ENCODE measurements at regions not wholly inside any gene's neighbourhood (a gene's known extent, or its start where the extent isn't known, plus 50 kb on each side); places are given as distances from the start of the nearest gene placed in this dataset.

- H4K20me1 ChIP-seq (ENCODE audit: control insufficient read depth, insufficient read depth): no peaks in the 10 kb centered on the region
- in situ Hi-C loops (cut with MboI): no loop called here
- no peaks in the 10 kb centered on the region for H3K36me3 ChIP-seq (ENCODE audit: control insufficient read depth in 2 of 2, insufficient read depth in 2 of 2, low read length in 1 of 2)
- H3K27me3 ChIP-seq (replicated peaks in 1 of 2; ENCODE audit: control insufficient read depth in 2 of 2, insufficient read depth in 2 of 2, low read length in 1 of 2): no peaks in the 10 kb centered on the region
- ChIA-PET RAD21 (ENCODE audit: unreplicated experiment) (interaction anchor here (0.7 to 2.3 kb wide), 14 partner anchors 11 to 172 kb away, joined by 3 to 10 read pairs (median 4); partner anchors contain the start of gene DLG1), SMC1A (ENCODE audit: uncharacterized antibody, unreplicated experiment) (interaction anchor here (0.6 to 2.5 kb wide), 16 partner anchors 22 to 172 kb away, joined by 3 to 14 read pairs (median 4); no protein-coding TSS in a partner anchor), POLR2A (interaction anchor here (0.6 to 1.8 kb wide), 7 partner anchors 8 to 138 kb away, joined by 3 to 11 read pairs (median 4); no protein-coding TSS in a partner anchor), CTCF (interaction anchor here (0.6 to 3.3 kb wide), 7 partner anchors 25 to 417 kb away, joined by 3 to 16 read pairs (median 3); no protein-coding TSS in a partner anchor)
- H3K79me2 ChIP-seq (ENCODE audit: control insufficient read depth, insufficient read depth, low read length): no peaks in the 10 kb centered on the region
- peak overlapping the region; percentile 68 for H2AFZ ChIP-seq (ENCODE audit: control insufficient read depth, low read depth, low read length)
- DNase-seq (ENCODE audit: low read depth, low spot score) (peak; percentile 96), ATAC-seq (peak; percentile 94), FAIRE-seq (peak; percentile 94)
- peak overlapping the region; percentile 73 for H3K9ac ChIP-seq (ENCODE audit: control insufficient read depth, insufficient read depth, low read length)
- intact Hi-C loops (cut with micrococcal nuclease; ENCODE audit: unreplicated experiment): loop anchor here (1.0 to 10.0 kb wide), 6 partner anchors 60 to 140 kb away; partner anchors contain the start of gene DLG1
- peaks cover 30% of the 10 kb centered on the region for H3K4me1 ChIP-seq (ENCODE audit: control insufficient read depth, insufficient read depth, low read length)
- no peaks in the 10 kb centered on the region; the same call in 2 of the 3 replicates for H3K9me3 ChIP-seq (replicated peaks; ENCODE audit: control insufficient read depth, insufficient read depth, low read length)
- H3K4me2 ChIP-seq (ENCODE audit: control insufficient read depth, insufficient read depth): peak overlapping the region; percentile 85
- TSS peak; percentile 98 for BruUV-seq (replicated peaks)
- peak overlapping the region; percentile 89 for H3K27ac ChIP-seq (ENCODE audit: control insufficient read depth, insufficient read depth)
- H3K4me3 ChIP-seq: peak overlapping the region; percentile 44; the same call in 1 of the 2 replicates
- 8% methylated on average over 25 of the region's 25 CpGs for WGBS (ENCODE audit: insufficient coverage, insufficient replicate concordance, low lambda C conversion rate, missing lambda C conversion rate)
- TF ChIP-seq HDAC2 (IDR thresholded peaks at IDR 0.05) (no peak), SMARCA5 (IDR thresholded peaks at IDR 0.05) (peak; percentile 68), E2F8 (IDR thresholded peaks at IDR 0.05; ENCODE audit: low read depth, partially characterized antibody) (no peak), CHD4 (IDR thresholded peaks at IDR 0.05) (no peak), KLF5 (IDR thresholded peaks at IDR 0.05; ENCODE audit: partially characterized antibody) (peak; percentile 79), PAX5 (IDR thresholded peaks at IDR 0.05; ENCODE audit: borderline replicate concordance, low read depth, low read length) (peak; percentile 99), ZSCAN29 (IDR thresholded peaks at IDR 0.05) (no peak), JUNB (IDR thresholded peaks at IDR 0.05) (peak; percentile 96), EED (IDR thresholded peaks at IDR 0.05; ENCODE audit: low read depth) (peak; percentile 100), BRCA1 (IDR thresholded peaks at IDR 0.05; ENCODE audit: low read depth, low read length) (no peak), MYB (IDR thresholded peaks at IDR 0.05; ENCODE audit: borderline replicate concordance, low read depth, low read length) (0 out of 2 replicates have a peak, but pooled peaks have one; percentile 25), HCFC1 (IDR thresholded peaks at IDR 0.05; ENCODE audit: low read length) (no peak), HDAC6 (IDR thresholded peaks at IDR 0.05; ENCODE audit: unreplicated experiment) (no peak), MYC (IDR thresholded peaks at IDR 0.05; ENCODE audit: insufficient read depth, insufficient read length, insufficient replicate concordance, low read length, severe bottlenecking) (no peak), MEF2A (IDR thresholded peaks at IDR 0.05; ENCODE audit: insufficient read depth, low read depth, low read length) (peak; percentile 87), YY1 (IDR thresholded peaks at IDR 0.05; ENCODE audit: low read depth, low read length) (peak; percentile 82), SRF (IDR thresholded peaks at IDR 0.05; ENCODE audit: low read depth in 2 of 2, low read length in 2 of 2) (peak in 1 of 2 experiments; percentile 71; a peak in 2 of 4 replicates), SMAD5 (IDR thresholded peaks at IDR 0.05; ENCODE audit: low read depth) (no peak), PAX8 (IDR thresholded peaks at IDR 0.05) (no peak), USF1 (IDR thresholded peaks at IDR 0.05; ENCODE audit: borderline replicate concordance, extremely low read length, insufficient read depth, low read depth, low read length) (no peak), RBBP5 (conservative IDR thresholded peaks at IDR 0.05) (peak; percentile 90; the same call in 1 of the 2 replicates), NFIC (IDR thresholded peaks at IDR 0.05; ENCODE audit: low read depth, low read length) (peak; percentile 99)
Observed at GRCh38 chr3:197394464-197395321, 96.3 kb upstream of the DLG1 start.

Measured in GM12878 (cell line).